ENCODE measurements at regions not wholly inside any gene's neighbourhood (a gene's known extent, or its start where the extent isn't known, plus 50 kb on each side); places are given as distances from the start of the nearest gene placed in this dataset.

DNA sequence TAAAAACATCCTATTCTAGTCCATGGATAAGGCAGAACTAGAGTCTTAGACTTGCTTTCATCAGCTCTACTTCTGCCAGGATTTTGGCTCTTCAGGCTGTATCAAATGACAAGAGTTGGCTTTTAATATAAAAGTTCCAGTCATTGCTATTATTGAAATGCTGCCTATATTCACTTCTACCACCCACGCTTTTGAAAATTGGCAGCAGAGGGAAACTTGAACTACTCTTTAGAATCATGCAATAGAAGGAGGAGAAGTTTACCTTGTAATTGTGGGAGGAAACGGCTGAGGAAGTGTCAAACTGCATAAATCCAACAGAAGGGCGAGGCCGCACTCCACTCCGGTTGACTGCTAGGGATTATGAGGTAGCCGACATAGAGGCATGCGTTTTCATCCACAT lies 122.6 kb upstream of the BASP1 start:
- TF ChIP-seq, protein P1, sequence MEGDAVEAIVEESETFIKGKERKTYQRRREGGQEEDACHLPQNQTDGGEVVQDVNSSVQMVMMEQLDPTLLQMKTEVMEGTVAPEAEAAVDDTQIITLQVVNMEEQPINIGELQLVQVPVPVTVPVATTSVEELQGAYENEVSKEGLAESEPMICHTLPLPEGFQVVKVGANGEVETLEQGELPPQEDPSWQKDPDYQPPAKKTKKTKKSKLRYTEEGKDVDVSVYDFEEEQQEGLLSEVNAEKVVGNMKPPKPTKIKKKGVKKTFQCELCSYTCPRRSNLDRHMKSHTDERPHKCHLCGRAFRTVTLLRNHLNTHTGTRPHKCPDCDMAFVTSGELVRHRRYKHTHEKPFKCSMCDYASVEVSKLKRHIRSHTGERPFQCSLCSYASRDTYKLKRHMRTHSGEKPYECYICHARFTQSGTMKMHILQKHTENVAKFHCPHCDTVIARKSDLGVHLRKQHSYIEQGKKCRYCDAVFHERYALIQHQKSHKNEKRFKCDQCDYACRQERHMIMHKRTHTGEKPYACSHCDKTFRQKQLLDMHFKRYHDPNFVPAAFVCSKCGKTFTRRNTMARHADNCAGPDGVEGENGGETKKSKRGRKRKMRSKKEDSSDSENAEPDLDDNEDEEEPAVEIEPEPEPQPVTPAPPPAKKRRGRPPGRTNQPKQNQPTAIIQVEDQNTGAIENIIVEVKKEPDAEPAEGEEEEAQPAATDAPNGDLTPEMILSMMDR (IDR thresholded peaks at IDR 0.05; ENCODE audit: low read length) = no peak
- no peak for TF ChIP-seq EZH2phosphoT487 (IDR thresholded peaks at IDR 0.05; ENCODE audit: low read length)
